Mononuclear cell (primary cell): ENCODE measurements at regions not wholly inside any gene's neighbourhood (a gene's known extent, or its start where the extent isn't known, plus 50 kb on each side); places are given as distances from the start of the nearest gene placed in this dataset.

Experiments
- H3K27me3 ChIP-seq: 2 replicates; pipeline ENCODE4 v1.6.0; 2011; ENCODE audit warnings: low read length, control low read depth; ENCODE audit not compliant: insufficient read depth
- H3K4me1 ChIP-seq: 2 replicates; pipeline ENCODE4 v1.5.1; 2011; ENCODE audit warnings: mild to moderate bottlenecking, low read length, control low read depth; ENCODE audit not compliant: insufficient read depth
- H3K4me3 ChIP-seq: 2 replicates; pipeline ENCODE4 v1.5.1; 2011; ENCODE audit warnings: mild to moderate bottlenecking, low read length, moderate library complexity
- H3K9me3 ChIP-seq: 2 replicates; pipeline ENCODE4 v1.5.1; 2011; ENCODE audit warnings: low read depth, mild to moderate bottlenecking, control low read depth, low read length

GRCh38 chr12:24197532-24197931, 248.1 kb upstream of the SOX5 start:
- no peak overlapping the region for H3K4me3 ChIP-seq
- no peaks in the 10 kb centered on the region for H3K4me1 ChIP-seq
- no peaks in the 10 kb centered on the region for H3K27me3 ChIP-seq

DNA sequence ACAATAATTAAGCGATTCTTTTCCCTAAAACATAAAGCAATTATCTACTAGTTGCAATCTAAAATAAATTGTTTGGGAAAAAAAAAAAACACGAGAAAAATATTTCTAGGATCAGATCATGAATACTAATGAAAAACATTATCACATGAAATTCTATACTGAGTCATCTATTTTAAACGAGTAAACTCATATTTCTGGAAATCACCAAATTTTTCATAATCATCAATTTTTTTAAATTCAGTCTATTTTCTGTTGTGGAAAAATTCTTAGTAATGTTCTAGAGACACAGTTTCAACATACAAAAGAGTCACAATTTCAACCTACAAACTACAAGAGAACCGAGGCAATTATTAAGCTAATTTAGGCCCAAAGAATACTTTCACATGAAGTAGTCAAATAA, 245.6 kb upstream of the SOX5 start:
- H3K4me1 ChIP-seq: no peaks in the 10 kb centered on the region
- no peak overlapping the region for H3K4me3 ChIP-seq
- no peaks in the 10 kb centered on the region for H3K27me3 ChIP-seq
- no peaks in the 10 kb centered on the region for H3K9me3 ChIP-seq

More at GRCh38 chr12:24197532-24197931, 248.1 kb upstream of the SOX5 start:
- H3K9me3 ChIP-seq: no peaks in the 10 kb centered on the region

- no peaks in the 10 kb centered on the region for H3K27me3 ChIP-seq
- H3K4me1 ChIP-seq: no peaks in the 10 kb centered on the region
These were observed 241.6 kb upstream of the SOX5 start for GRCh38 chr12:24191117-24191516.

DNA sequence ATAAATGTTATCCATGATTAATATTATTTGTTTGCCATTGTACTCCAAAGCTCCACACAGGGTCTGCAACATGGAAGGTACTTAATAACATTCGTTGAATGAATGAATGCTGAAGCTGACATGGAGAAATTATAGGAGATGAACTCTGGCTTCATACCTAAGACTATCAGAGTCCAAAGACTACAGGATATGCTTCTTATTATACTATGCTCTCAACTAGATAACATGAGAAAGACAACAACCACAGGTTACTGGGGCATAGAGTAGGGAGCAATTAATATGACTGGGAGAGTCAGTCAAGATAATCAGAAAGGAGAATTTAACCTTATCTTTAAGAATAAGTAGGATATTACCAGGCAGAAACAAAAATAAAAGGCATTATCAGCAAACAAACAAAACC, 236.3 kb upstream of the SOX5 start:
- Histone ChIP-seq H3K27me3 (no peaks in the 10 kb centered on the region), H3K4me3 (no peak overlapping the region), H3K4me1 (no peaks in the 10 kb centered on the region)

More at GRCh38 chr12:24191117-24191516, 241.6 kb upstream of the SOX5 start:
- Histone ChIP-seq H3K9me3 (no peaks in the 10 kb centered on the region), H3K4me3 (no peak overlapping the region)

GRCh38 chr12:24177889-24178288, 228.4 kb upstream of the SOX5 start:
- Histone ChIP-seq H3K4me1 (no peaks in the 10 kb centered on the region), H3K9me3 (no peaks in the 10 kb centered on the region), H3K4me3 (no peak overlapping the region), H3K27me3 (no peaks in the 10 kb centered on the region)

More for the DNA sequence above, 236.3 kb upstream of the SOX5 start:
- H3K9me3 ChIP-seq: no peaks in the 10 kb centered on the region

DNA sequence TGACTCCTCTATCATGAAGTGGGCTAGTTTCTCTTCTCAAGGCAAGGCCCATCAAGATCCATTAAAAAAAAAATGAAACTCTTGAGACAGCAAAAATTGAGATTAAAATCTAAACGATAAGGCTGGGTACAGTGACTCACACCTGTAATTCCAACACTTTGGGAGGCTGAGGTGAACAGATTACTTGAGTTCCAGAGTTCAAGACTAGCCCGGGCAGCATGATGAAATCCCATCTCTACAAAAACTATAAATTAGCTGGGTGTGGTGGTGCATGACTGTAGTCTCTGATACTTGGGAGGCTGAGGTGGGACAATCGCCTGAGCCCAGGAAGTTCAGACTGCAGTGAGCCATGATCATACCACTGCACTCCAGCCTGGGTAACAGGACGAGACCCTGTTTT, 226.5 kb upstream of the SOX5 start:
- Histone ChIP-seq H3K9me3 (no peaks in the 10 kb centered on the region), H3K27me3 (no peaks in the 10 kb centered on the region), H3K4me3 (no peak overlapping the region), H3K4me1 (peaks cover 7% of the 10 kb centered on the region)

GRCh38 chr12:24175284-24175683, 225.8 kb upstream of the SOX5 start:
- Histone ChIP-seq H3K27me3 (no peaks in the 10 kb centered on the region), H3K9me3 (no peaks in the 10 kb centered on the region), H3K4me3 (no peak overlapping the region), H3K4me1 (peaks cover 7% of the 10 kb centered on the region)

DNA sequence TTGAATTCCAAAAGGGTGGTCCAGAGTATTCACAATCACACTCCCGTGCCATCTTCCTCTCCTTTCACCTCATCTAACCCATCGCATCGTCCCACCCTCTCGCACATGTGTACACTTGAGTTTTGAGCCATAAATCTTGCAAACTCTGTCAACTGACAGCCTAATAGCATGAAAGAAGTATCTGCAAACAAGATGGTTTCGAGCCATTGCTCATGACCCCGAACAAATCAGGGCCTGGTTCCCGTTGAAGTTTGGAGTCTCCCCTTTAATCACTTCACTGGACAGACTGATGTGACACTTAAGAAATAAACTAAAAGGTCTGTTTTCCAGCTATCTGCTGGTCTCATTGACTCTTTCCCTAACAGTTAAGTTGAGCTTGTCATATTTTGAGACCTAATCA, 223.6 kb upstream of the SOX5 start:
- Histone ChIP-seq H3K27me3 (no peaks in the 10 kb centered on the region), H3K9me3 (no peaks in the 10 kb centered on the region), H3K4me3 (no peak overlapping the region), H3K4me1 (peaks cover 7% of the 10 kb centered on the region)

DNA sequence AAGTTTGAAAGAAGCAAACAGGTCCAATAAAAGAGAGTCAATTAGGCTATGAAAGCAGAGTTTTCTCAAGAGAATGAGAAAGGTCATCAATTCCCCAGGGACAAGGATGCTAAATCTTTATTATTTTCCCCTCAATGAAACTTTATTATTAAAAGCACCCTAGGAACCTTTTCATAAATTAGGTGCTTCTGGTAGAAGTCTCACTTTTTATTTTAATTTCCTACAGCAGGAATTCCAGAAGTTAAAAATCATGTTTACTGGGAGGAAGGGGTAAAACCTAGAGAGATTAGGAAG, 223.2 kb upstream of the SOX5 start:
- no peaks in the 10 kb centered on the region for H3K27me3 ChIP-seq
- H3K4me3 ChIP-seq: no peak overlapping the region
- H3K9me3 ChIP-seq: no peaks in the 10 kb centered on the region
- H3K4me1 ChIP-seq: peaks cover 7% of the 10 kb centered on the region

GRCh38 chr12:24172031-24172772, 222.7 kb upstream of the SOX5 start:
- Histone ChIP-seq H3K4me3 (no peak overlapping the region), H3K9me3 (no peaks in the 10 kb centered on the region), H3K4me1 (peaks cover 7% of the 10 kb centered on the region), H3K27me3 (no peaks in the 10 kb centered on the region)

GRCh38 chr12:24155042-24155441, 205.6 kb upstream of the SOX5 start:
- H3K27me3 ChIP-seq: no peaks in the 10 kb centered on the region
- no peak overlapping the region for H3K4me3 ChIP-seq
- H3K4me1 ChIP-seq: no peaks in the 10 kb centered on the region
- H3K9me3 ChIP-seq: no peaks in the 10 kb centered on the region

GRCh38 chr12:24153079-24153478, 203.6 kb upstream of the SOX5 start:
- Histone ChIP-seq H3K4me3 (no peak overlapping the region), H3K4me1 (no peaks in the 10 kb centered on the region), H3K9me3 (no peaks in the 10 kb centered on the region), H3K27me3 (no peaks in the 10 kb centered on the region)

GRCh38 chr12:24152270-24152669, 202.8 kb upstream of the SOX5 start:
- Histone ChIP-seq H3K9me3 (peaks cover 3% of the 10 kb centered on the region), H3K4me3 (no peak overlapping the region), H3K27me3 (no peaks in the 10 kb centered on the region), H3K4me1 (no peaks in the 10 kb centered on the region)

- H3K4me1 ChIP-seq: no peaks in the 10 kb centered on the region
- H3K4me3 ChIP-seq: no peak overlapping the region
- H3K9me3 ChIP-seq: peaks cover 5% of the 10 kb centered on the region
- H3K27me3 ChIP-seq: no peaks in the 10 kb centered on the region
These were observed 194.5 kb upstream of the SOX5 start for GRCh38 chr12:24143928-24144327.

DNA sequence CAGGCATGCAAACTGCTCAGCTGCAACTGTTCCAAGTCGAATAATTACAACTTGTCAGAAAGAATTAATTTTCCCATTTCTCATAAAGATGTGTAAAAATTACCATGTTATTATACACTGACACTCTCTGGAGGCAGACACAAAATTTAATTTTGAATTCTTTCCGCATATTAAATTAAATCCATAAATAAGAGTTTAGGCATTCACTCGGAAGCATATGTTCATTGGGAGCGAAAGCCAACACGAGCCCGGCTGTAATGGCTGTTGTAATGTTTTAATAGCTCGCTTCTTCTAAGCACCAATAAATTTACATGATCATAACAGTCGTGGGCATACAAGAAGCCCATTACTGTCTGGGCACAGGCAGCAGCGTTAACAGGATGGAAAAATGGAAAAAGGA, 189.6 kb upstream of the SOX5 start:
- Histone ChIP-seq H3K4me3 (no peak overlapping the region), H3K4me1 (no peaks in the 10 kb centered on the region), H3K9me3 (no peaks in the 10 kb centered on the region), H3K27me3 (no peaks in the 10 kb centered on the region)

- Histone ChIP-seq H3K9me3 (no peaks in the 10 kb centered on the region), H3K27me3 (no peaks in the 10 kb centered on the region), H3K4me1 (no peaks in the 10 kb centered on the region), H3K4me3 (no peak overlapping the region)
These were observed 188.6 kb upstream of the SOX5 start for GRCh38 chr12:24138041-24138440.
